C4-2B (cell line): ENCODE measurements at regions not wholly inside any gene's neighbourhood (a gene's known extent, or its start where the extent isn't known, plus 50 kb on each side); places are given as distances from the start of the nearest gene placed in this dataset.

Source experiments
- CTCF ChIP-seq: fragments of 450-650 bp; conservative IDR thresholded peaks from 2 replicates; pipeline ENCODE4 v1.5.1; 2017; ENCODE audit warnings: mild to moderate bottlenecking
- ZFX ChIP-seq: fragments of 450-650 bp; IDR thresholded peaks from 2 replicates; pipeline ENCODE4 v1.6.1; 2017

- TF ChIP-seq CTCF = no peak
- no peak for TF ChIP-seq ZFX
Measured at GRCh38 chrX:28391528-28391927, 195.7 kb upstream of the IL1RAPL1 start.
